GM23338 (cell line): ENCODE measurements at regions not wholly inside any gene's neighbourhood (a gene's known extent, or its start where the extent isn't known, plus 50 kb on each side); places are given as distances from the start of the nearest gene placed in this dataset.

Experiments
- EZH2 ChIP-seq: fragments of 200-600 bp; sonication (generic); IDR thresholded peaks from one replicate; pipeline ENCODE4 v1.8.0; 2017; ENCODE audit warnings: antibody characterized with exemption, mild to moderate bottlenecking, low read depth; ENCODE audit not compliant: unreplicated experiment
- EZH2phosphoT487 ChIP-seq: fragments of 200-600 bp; sonication (generic); IDR thresholded peaks from one replicate; pipeline ENCODE4 v1.8.1; 2018; ENCODE audit warnings: antibody characterized with exemption; ENCODE audit not compliant: unreplicated experiment
- JUNB ChIP-seq: IDR thresholded peaks from one replicate; pipeline ENCODE4 v1.6.1; 2016; ENCODE audit warnings: antibody characterized with exemption; ENCODE audit not compliant: unreplicated experiment
- POLR2AphosphoS5 ChIP-seq: IDR thresholded peaks from 2 replicates; pipeline ENCODE4 v1.6.1; 2016; ENCODE audit warnings: antibody characterized with exemption, low read depth
- TF ChIP-seq, protein P1 (sequence below), 2 experiments: fragments of 200-600 bp in 1 of 2; sonication (generic) in 1 of 2; conservative IDR thresholded peaks; 2 replicates each; pipeline versions ENCODE4 v1.5.1 to v1.6.1; 2016 to 2017; ENCODE audit warnings: antibody characterized with exemption in 2 of 2, low read depth in 2 of 2, mild to moderate bottlenecking in 2 of 2, moderate library complexity in 1 of 2

DNA sequence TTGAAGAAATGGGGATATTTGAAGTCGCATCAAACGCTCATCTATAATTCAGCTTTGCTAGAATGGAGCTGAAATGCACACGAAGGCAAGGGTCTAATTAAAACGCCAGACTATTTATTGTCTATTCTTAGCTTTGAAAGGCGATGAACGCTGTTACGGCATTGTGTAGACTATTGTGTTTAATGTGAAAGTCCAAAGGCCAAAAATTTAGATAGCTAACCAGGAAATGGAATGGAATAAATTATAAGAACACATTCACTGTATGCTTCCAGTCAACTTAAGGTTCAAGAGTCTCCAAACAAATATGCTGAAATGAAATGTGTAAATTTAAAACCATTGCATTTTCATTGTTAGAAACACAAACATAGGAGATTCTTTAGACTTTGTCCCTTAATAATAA, 186.2 kb downstream of the CWF19L2 start:
- TF ChIP-seq EZH2phosphoT487 (no peak), EZH2 (no peak), POLR2AphosphoS5 (no peak), JUNB (no peak)
- TF ChIP-seq, protein P1, sequence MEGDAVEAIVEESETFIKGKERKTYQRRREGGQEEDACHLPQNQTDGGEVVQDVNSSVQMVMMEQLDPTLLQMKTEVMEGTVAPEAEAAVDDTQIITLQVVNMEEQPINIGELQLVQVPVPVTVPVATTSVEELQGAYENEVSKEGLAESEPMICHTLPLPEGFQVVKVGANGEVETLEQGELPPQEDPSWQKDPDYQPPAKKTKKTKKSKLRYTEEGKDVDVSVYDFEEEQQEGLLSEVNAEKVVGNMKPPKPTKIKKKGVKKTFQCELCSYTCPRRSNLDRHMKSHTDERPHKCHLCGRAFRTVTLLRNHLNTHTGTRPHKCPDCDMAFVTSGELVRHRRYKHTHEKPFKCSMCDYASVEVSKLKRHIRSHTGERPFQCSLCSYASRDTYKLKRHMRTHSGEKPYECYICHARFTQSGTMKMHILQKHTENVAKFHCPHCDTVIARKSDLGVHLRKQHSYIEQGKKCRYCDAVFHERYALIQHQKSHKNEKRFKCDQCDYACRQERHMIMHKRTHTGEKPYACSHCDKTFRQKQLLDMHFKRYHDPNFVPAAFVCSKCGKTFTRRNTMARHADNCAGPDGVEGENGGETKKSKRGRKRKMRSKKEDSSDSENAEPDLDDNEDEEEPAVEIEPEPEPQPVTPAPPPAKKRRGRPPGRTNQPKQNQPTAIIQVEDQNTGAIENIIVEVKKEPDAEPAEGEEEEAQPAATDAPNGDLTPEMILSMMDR (conservative IDR thresholded peaks at IDR 0.05; ENCODE audit: low read depth in 2 of 2) = no peak
